NT2/D1 (cell line): ENCODE measurements at regions not wholly inside any gene's neighbourhood (a gene's known extent, or its start where the extent isn't known, plus 50 kb on each side); places are given as distances from the start of the nearest gene placed in this dataset.

Source experiments
- DNase-seq: peaks from one replicate; pipeline ENCODE4 v3.0.0-alpha.2; 2011; ENCODE audit warnings: low read depth, low spot score
- H3K27me3 ChIP-seq: 2 replicates; pipeline ENCODE4 v1.6.0; 2011; ENCODE audit warnings: mild to moderate bottlenecking; ENCODE audit not compliant: insufficient read length, insufficient read depth
- H3K36me3 ChIP-seq: 2 replicates; pipeline ENCODE4 v1.6.1; 2011; ENCODE audit warnings: mild to moderate bottlenecking, low read length, mixed read lengths; ENCODE audit not compliant: insufficient read depth, insufficient read length
- H3K4me1 ChIP-seq: 2 replicates; pipeline ENCODE4 v1.5.1; 2011; ENCODE audit not compliant: insufficient read depth, insufficient read length
- H3K4me3 ChIP-seq: 2 replicates; pipeline ENCODE4 v1.5.1; 2011; ENCODE audit warnings: low read depth; ENCODE audit not compliant: insufficient read length
- H3K9ac ChIP-seq: 2 replicates; pipeline ENCODE4 v1.6.0; 2011; ENCODE audit warnings: low read depth; ENCODE audit not compliant: insufficient read length
- H3K9me3 ChIP-seq: 2 replicates; pipeline ENCODE4 v1.5.1; 2011; ENCODE audit warnings: mild to moderate bottlenecking, low read length; ENCODE audit not compliant: insufficient read depth
- SUZ12 ChIP-seq: IDR thresholded peaks from 2 replicates; pipeline ENCODE4 v1.6.1; 2011; ENCODE audit not compliant: insufficient read length, insufficient read depth; ENCODE audit errors: extremely low read depth
- YY1 ChIP-seq: IDR thresholded peaks from 2 replicates; pipeline ENCODE4 v1.6.1; 2011; ENCODE audit not compliant: insufficient read length, insufficient read depth
- ZNF274 ChIP-seq: IDR thresholded peaks from 2 replicates; pipeline ENCODE4 v1.6.1; 2011; ENCODE audit warnings: mild to moderate bottlenecking, low read depth, low read length

GRCh38 chr6:126945812-126946360 is 172.6 kb upstream of the RSPO3 start:
- Histone ChIP-seq H3K9ac (no peak overlapping the region), H3K4me3 (no peak overlapping the region), H3K9me3 (no peaks in the 10 kb centered on the region), H3K36me3 (no peaks in the 10 kb centered on the region), H3K4me1 (no peaks in the 10 kb centered on the region), H3K27me3 (no peaks in the 10 kb centered on the region)
- TF ChIP-seq ZNF274 (no peak), YY1 (no peak), SUZ12 (no peak)
- no peak for DNase-seq

GRCh38 chr6:126947070-126947469 is 171.4 kb upstream of the RSPO3 start:
- no peaks in the 10 kb centered on the region for H3K9me3 ChIP-seq
- DNase-seq = no peak
- H3K36me3 ChIP-seq = no peaks in the 10 kb centered on the region
- H3K9ac ChIP-seq = no peak overlapping the region
- H3K4me3 ChIP-seq = no peak overlapping the region
- H3K4me1 ChIP-seq = no peaks in the 10 kb centered on the region
- no peak for TF ChIP-seq YY1
- TF ChIP-seq SUZ12 = no peak
- TF ChIP-seq ZNF274 = no peak
- H3K27me3 ChIP-seq = no peaks in the 10 kb centered on the region

- H3K4me3 ChIP-seq = no peak overlapping the region
- no peak overlapping the region for H3K9ac ChIP-seq
- no peaks in the 10 kb centered on the region for H3K9me3 ChIP-seq
- TF ChIP-seq ZNF274 (no peak), SUZ12 (no peak), YY1 (no peak)
- no peaks in the 10 kb centered on the region for H3K4me1 ChIP-seq
- H3K27me3 ChIP-seq = no peaks in the 10 kb centered on the region
- DNase-seq = no peak
- no peaks in the 10 kb centered on the region for H3K36me3 ChIP-seq
Measured at GRCh38 chr6:126949786-126950185, 168.7 kb upstream of the RSPO3 start.

- no peak for DNase-seq
- no peak overlapping the region for H3K4me3 ChIP-seq
Measured at GRCh38 chr6:126955621-126956020, 162.8 kb upstream of the RSPO3 start.

GRCh38 chr6:126957721-126958120 is 160.8 kb upstream of the RSPO3 start:
- no peaks in the 10 kb centered on the region for H3K27me3 ChIP-seq
- DNase-seq = no peak

More at GRCh38 chr6:126955621-126956020, 162.8 kb upstream of the RSPO3 start:
- TF ChIP-seq YY1 (no peak), SUZ12 (no peak), ZNF274 (no peak)
- H3K27me3 ChIP-seq = no peaks in the 10 kb centered on the region
- H3K9ac ChIP-seq = no peak overlapping the region
- no peaks in the 10 kb centered on the region for H3K4me1 ChIP-seq
- no peaks in the 10 kb centered on the region for H3K9me3 ChIP-seq
- H3K36me3 ChIP-seq = no peaks in the 10 kb centered on the region

GRCh38 chr6:126959765-126960164 is 158.7 kb upstream of the RSPO3 start:
- no peak for DNase-seq
- H3K27me3 ChIP-seq = no peaks in the 10 kb centered on the region
- no peak overlapping the region for H3K9ac ChIP-seq
- no peaks in the 10 kb centered on the region for H3K36me3 ChIP-seq
- no peaks in the 10 kb centered on the region for H3K9me3 ChIP-seq
- H3K4me3 ChIP-seq = no peak overlapping the region
- H3K4me1 ChIP-seq = no peaks in the 10 kb centered on the region
- TF ChIP-seq SUZ12 = no peak
- no peak for TF ChIP-seq ZNF274
- no peak for TF ChIP-seq YY1

More at GRCh38 chr6:126957721-126958120, 160.8 kb upstream of the RSPO3 start:
- TF ChIP-seq ZNF274 (no peak), SUZ12 (no peak), YY1 (no peak)
- no peaks in the 10 kb centered on the region for H3K4me1 ChIP-seq
- no peak overlapping the region for H3K9ac ChIP-seq
- H3K4me3 ChIP-seq = no peak overlapping the region
- H3K36me3 ChIP-seq = no peaks in the 10 kb centered on the region
- H3K9me3 ChIP-seq = no peaks in the 10 kb centered on the region

- no peak for DNase-seq
Measured at GRCh38 chr6:126963077-126963809, 155.2 kb upstream of the RSPO3 start.

More at GRCh38 chr6:126963077-126963809, 155.2 kb upstream of the RSPO3 start:
- no peaks in the 10 kb centered on the region for H3K36me3 ChIP-seq
- H3K4me3 ChIP-seq = no peak overlapping the region
- TF ChIP-seq YY1 (no peak), SUZ12 (no peak), ZNF274 (no peak)
- H3K4me1 ChIP-seq = no peaks in the 10 kb centered on the region
- no peaks in the 10 kb centered on the region for H3K9me3 ChIP-seq
- no peaks in the 10 kb centered on the region for H3K27me3 ChIP-seq
- H3K9ac ChIP-seq = no peak overlapping the region
